ENCODE measurements at regions not wholly inside any gene's neighbourhood (a gene's known extent, or its start where the extent isn't known, plus 50 kb on each side); places are given as distances from the start of the nearest gene placed in this dataset.

- WGBS, 2 donors, result 19 to 23% methylated on average over 1 of the region's 1 CpG
- no peak for TF ChIP-seq POLR2A (IDR thresholded peaks at IDR 0.05)
- no peak for DNase-seq (ENCODE audit: low spot score in 2 of 2)
- intact Hi-C loops (cut with DNase I; ENCODE audit: low total_unique reads), result no loop called here
- H3K4me3 ChIP-seq (ENCODE audit: low read depth, poor library complexity, severe bottlenecking), result no peak overlapping the region
Measured at GRCh38 chr17:74027444-74027843, 176.0 kb upstream of the RPL38 start.

DNA sequence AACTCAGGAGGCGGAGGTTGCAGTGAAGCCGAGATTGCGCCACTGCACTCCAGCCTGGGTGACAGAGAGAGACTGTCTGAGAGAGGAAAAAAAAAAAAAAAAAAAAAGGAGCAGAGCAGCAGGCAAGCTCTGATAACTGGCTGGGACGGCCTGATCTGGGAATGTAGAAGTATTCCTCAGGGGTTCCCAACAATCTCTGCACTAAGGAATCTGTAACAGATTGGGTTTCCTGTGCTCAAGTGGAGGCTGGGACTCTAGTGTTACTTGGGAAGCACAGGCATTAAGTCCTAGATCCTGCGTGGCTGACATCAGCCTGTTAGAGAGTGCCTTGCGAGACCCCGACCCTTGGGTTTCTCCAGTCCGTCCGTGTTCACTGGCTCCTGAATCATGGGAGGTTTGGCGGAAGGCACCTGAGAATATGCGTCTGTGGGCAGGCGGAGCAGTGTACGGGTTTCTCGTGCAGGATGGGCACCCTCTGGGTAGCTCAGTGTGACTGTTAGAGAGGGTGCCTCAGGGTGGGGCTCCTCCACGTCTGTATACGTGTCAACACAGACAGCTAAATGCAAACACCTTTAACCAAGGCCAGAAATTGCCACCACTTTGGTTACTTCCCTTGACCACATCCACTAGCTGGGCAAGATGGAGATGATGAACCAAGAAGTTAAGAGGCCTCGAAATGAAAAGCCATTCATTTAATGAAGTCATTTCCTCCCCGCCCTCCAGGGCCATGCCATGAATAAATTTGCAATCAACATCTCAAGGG is 174.9 kb upstream of the RPL38 start:
- DNase-seq (ENCODE audit: low spot score in 2 of 2), result no peak
- intact Hi-C loops (cut with DNase I; ENCODE audit: low total_unique reads), result no loop called here
- WGBS, 2 donors, result 77 to 84% methylated on average over 18 of the region's 18 CpGs
- TF ChIP-seq CTCF (IDR thresholded peaks at IDR 0.05) (no peak), POLR2A (IDR thresholded peaks at IDR 0.05) (no peak)
- no peak overlapping the region for H3K4me3 ChIP-seq (ENCODE audit: low read depth, poor library complexity, severe bottlenecking)

- intact Hi-C loops (cut with DNase I; ENCODE audit: low total_unique reads), result no loop called here
- no peak overlapping the region for H3K4me3 ChIP-seq (ENCODE audit: low read depth, poor library complexity, severe bottlenecking)
- no peak for DNase-seq (ENCODE audit: low spot score in 2 of 2)
- TF ChIP-seq POLR2A (IDR thresholded peaks at IDR 0.05) (no peak), CTCF (IDR thresholded peaks at IDR 0.05) (no peak)
- 65 to 73% methylated on average over 15 to 17 of the region's 17 CpGs for WGBS, 2 donors
Measured at GRCh38 chr17:74031316-74032090, 172.0 kb upstream of the RPL38 start.

GRCh38 chr17:74032222-74032621 is 171.3 kb upstream of the RPL38 start:
- H3K4me3 ChIP-seq (ENCODE audit: low read depth, poor library complexity, severe bottlenecking), result no peak overlapping the region
- DNase-seq (ENCODE audit: low spot score in 2 of 2), result no peak
- no peak for TF ChIP-seq CTCF (IDR thresholded peaks at IDR 0.05)
- no peak for TF ChIP-seq POLR2A (IDR thresholded peaks at IDR 0.05)
- intact Hi-C loops (cut with DNase I; ENCODE audit: low total_unique reads), result no loop called here
- 56 to 58% methylated on average over 7 of the region's 7 CpGs for WGBS, 2 donors

- DNase-seq (ENCODE audit: low spot score in 2 of 2), result peak in 1 of 2 donors; percentile 66
- intact Hi-C loops (cut with DNase I; ENCODE audit: low total_unique reads), result no loop called here
- 23 to 24% methylated on average over 4 of the region's 4 CpGs for WGBS, 2 donors
- H3K4me3 ChIP-seq (ENCODE audit: low read depth, poor library complexity, severe bottlenecking), result no peak overlapping the region
- no peak for TF ChIP-seq POLR2A (IDR thresholded peaks at IDR 0.05)
- no peak for TF ChIP-seq CTCF (IDR thresholded peaks at IDR 0.05)
Measured at GRCh38 chr17:74037320-74037719, 166.2 kb upstream of the RPL38 start.

DNA sequence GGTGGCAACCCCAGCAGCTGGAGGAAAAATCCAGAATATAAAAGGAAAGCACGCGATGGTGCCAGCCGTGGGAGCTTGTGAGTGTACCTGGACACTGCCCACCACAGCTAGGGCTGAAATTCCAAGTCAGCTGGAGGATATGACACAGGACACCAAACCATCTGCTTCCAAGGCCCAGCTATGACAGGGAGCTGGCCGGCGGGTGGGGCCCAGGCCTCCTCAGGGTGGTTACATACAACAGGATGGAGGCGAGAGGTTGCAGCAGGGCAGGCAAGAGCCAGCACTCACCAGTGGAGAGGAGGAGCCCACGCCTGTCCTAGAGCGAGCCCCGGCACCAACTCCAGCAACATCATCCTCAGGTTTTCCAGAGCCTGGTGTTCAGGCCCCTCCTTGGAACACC is 163.2 kb upstream of the RPL38 start:
- TF ChIP-seq CTCF (IDR thresholded peaks at IDR 0.05) (no peak), POLR2A (IDR thresholded peaks at IDR 0.05) (no peak)
- DNase-seq (ENCODE audit: low spot score in 2 of 2), result no peak
- 90% methylated on average over 9 of the region's 9 CpGs for WGBS, 2 donors
- no peak overlapping the region for H3K4me3 ChIP-seq (ENCODE audit: low read depth, poor library complexity, severe bottlenecking)
- intact Hi-C loops (cut with DNase I; ENCODE audit: low total_unique reads), result no loop called here

Data from lower leg skin (tissue), 4 donors.